Effector memory CD8-positive, alpha-beta T cell (primary cell): ENCODE measurements at regions not wholly inside any gene's neighbourhood (a gene's known extent, or its start where the extent isn't known, plus 50 kb on each side); places are given as distances from the start of the nearest gene placed in this dataset.
"Not testable (repeated sequence)": the region's sequence is repeated elsewhere in the genome, so short reads cannot be mapped to it uniquely, and the experiment has no call there.

Experiments
- ATAC-seq: fragments of 150-1000 bp; cut with Tn5 transposase; replicated peaks from 2 replicates; pipeline ENCODE4 v1.10.0; 2021; ENCODE audit warnings: mild to moderate bottlenecking, moderate library complexity
- DNase-seq, 3 experiments: peaks; one replicate each; pipeline ENCODE4 v3.0.0; 2021
- H3K27ac Mint-ChIP-seq, 2 donors: one replicate each; pipeline ENCODE4 v1.8.0; 2022; ENCODE audit warnings: mild to moderate bottlenecking in 2 of 2, mixed read lengths in 2 of 2, moderate library complexity in 2 of 2
- H3K27me3 Mint-ChIP-seq, 2 donors: one replicate each; pipeline ENCODE4 v1.8.0; 2022; ENCODE audit warnings: mixed read lengths in 2 of 2
- H3K36me3 Mint-ChIP-seq: one replicate; pipeline ENCODE4 v1.8.0; 2022; ENCODE audit warnings: mild to moderate bottlenecking, moderate library complexity, mixed read lengths; ENCODE audit not compliant: insufficient read depth
- H3K4me1 Mint-ChIP-seq, 2 donors: one replicate each; pipeline ENCODE4 v1.8.0; 2022; ENCODE audit warnings: low read depth in 2 of 2, mixed read lengths in 2 of 2
- H3K4me3 Mint-ChIP-seq, 2 donors: one replicate each; pipeline ENCODE4 v1.8.0; 2022; ENCODE audit warnings: mild to moderate bottlenecking in 2 of 2, mixed read lengths in 2 of 2, moderate library complexity in 2 of 2
- H3K9me3 Mint-ChIP-seq, 2 donors: one replicate each; pipeline ENCODE4 v1.8.0; 2022; ENCODE audit warnings: mixed read lengths in 2 of 2

DNA sequence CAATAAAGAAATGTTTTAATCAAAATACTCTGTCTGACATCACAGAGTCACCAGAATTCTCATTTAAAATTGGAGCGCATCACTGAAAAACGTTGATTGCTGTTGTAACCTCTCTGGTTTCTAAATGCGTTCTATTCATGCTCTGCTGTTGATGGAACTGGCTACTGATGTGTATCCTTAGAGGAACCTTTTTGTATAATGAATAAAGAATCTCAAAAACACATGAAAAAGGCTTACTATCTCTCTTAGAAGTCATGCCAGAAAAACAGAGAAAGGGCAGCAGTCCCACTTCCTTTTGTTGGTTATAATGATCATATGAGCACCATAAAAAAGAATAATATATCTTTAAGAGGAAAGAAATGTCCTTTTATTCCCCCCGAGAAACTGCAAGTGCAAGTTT is 615.5 kb downstream of the TLE1 start:
- no peaks in the 10 kb centered on the region for H3K4me1 Mint-ChIP-seq
- H3K9me3 Mint-ChIP-seq: peaks cover 0 to 6% of the 10 kb centered on the region in 2 donors
- no peak overlapping the region for H3K27ac Mint-ChIP-seq
- H3K4me3 Mint-ChIP-seq: no peak overlapping the region
- no peaks in the 10 kb centered on the region for H3K36me3 Mint-ChIP-seq
- H3K27me3 Mint-ChIP-seq: no peaks in the 10 kb centered on the region
- no peak for DNase-seq
- ATAC-seq: no peak

DNA sequence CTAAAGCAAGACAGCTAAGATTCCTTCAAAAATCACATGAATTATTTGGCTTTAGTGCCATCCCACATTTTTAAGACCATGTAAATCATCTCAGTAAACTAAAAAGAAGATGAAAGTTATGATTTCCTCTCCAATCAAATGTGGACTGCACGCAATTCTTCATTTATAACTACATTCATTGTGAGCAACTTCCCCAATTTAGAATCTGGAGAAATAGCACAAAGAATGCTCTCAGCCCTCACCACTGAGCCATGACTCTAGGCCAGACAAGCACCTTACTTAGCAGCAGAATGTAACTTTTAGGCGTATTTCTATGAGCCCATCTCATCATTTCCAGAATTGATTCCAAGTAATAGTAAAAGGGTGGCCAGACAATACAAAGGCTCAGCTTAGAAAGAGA is 616.6 kb downstream of the TLE1 start:
- H3K4me3 Mint-ChIP-seq: no peak overlapping the region
- DNase-seq: no peak
- ATAC-seq: no peak
- H3K27me3 Mint-ChIP-seq: no peaks in the 10 kb centered on the region
- no peaks in the 10 kb centered on the region for H3K4me1 Mint-ChIP-seq
- H3K36me3 Mint-ChIP-seq: no peaks in the 10 kb centered on the region
- H3K27ac Mint-ChIP-seq: no peak overlapping the region
- H3K9me3 Mint-ChIP-seq: peaks cover 7 to 11% of the 10 kb centered on the region in 2 donors

GRCh38 chr9:81071108-81071507 is 618.2 kb downstream of the TLE1 start:
- DNase-seq: no peak
- Mint-ChIP-seq H3K27ac (no peak overlapping the region), H3K27me3 (no peaks in the 10 kb centered on the region), H3K9me3 (peaks cover 13% of the 10 kb centered on the region in 2 donors), H3K4me3 (no peak overlapping the region), H3K4me1 (no peaks in the 10 kb centered on the region), H3K36me3 (no peaks in the 10 kb centered on the region)
- no peak for ATAC-seq

DNA sequence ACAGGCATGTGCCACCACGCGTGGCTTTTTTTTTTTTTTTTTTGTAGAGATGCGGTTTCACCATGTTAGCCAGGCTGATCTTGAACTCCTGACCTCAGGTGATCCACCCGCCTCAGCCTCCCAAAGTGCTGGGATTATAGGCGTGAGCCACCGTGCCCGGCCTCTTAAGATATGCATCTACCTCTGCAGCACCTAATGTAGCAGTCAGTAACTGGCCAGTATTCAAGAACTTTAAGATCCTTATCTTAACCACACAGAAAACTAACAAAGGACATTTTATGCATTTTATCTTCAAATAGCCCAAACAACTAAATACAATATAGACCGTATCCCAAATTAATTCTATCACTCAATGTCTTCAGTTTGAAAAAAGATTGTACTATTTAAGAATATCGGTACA is 618.7 kb downstream of the TLE1 start:
- ATAC-seq: no peak
- no peak for DNase-seq
- no peak overlapping the region for H3K4me3 Mint-ChIP-seq
- no peaks in the 10 kb centered on the region for H3K27me3 Mint-ChIP-seq
- H3K9me3 Mint-ChIP-seq: peaks cover 13 to 15% of the 10 kb centered on the region in 2 donors
- no peaks in the 10 kb centered on the region for H3K4me1 Mint-ChIP-seq
- H3K36me3 Mint-ChIP-seq: no peaks in the 10 kb centered on the region
- H3K27ac Mint-ChIP-seq: no peak overlapping the region

GRCh38 chr9:81069923-81070322 is 619.4 kb downstream of the TLE1 start:
- no peaks in the 10 kb centered on the region for H3K27me3 Mint-ChIP-seq
- no peaks in the 10 kb centered on the region for H3K4me1 Mint-ChIP-seq
- peaks cover 13 to 15% of the 10 kb centered on the region in 2 donors for H3K9me3 Mint-ChIP-seq
- no peak for DNase-seq
- H3K36me3 Mint-ChIP-seq: no peaks in the 10 kb centered on the region
- no peak overlapping the region for H3K27ac Mint-ChIP-seq
- ATAC-seq: no peak
- no peak overlapping the region for H3K4me3 Mint-ChIP-seq

DNA sequence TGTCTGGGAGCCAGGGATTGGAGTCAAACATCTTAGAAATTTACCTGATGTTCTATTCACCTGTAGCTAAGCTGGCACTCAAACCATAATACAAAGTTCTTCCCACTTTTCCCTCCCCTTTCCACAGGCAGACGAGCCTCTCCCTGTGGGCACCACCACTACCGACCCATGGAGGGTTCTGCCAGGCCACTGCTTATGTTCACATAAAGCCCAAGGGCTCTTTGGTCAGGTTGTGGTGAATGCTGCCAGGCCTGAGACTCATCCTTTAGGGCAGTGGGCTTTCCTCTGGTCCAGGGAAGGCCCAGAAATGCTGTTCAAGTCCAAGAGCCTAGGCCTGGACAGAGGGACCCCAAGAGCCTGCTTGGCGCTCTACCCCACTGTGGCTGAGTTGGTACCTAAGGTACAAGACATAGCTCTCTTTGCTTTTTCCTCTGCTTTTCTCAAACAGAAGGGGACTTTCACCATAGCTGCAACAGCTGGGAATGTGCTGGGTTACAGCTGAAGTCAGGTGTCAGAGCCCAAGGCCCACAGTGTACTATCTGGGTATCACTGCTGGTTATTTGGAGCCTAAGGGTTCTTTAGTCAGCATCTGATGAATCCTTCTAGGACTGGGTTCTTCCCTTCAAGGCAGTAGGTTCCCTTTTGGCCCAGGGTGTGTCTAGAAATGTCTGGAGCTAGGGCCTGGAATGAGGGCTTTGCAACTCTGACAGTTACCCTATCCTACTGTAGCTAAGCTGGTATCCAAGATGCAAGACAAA is 620.1 kb downstream of the TLE1 start:
- H3K27me3 Mint-ChIP-seq: no peaks in the 10 kb centered on the region
- H3K27ac Mint-ChIP-seq: no peak overlapping the region
- no peaks in the 10 kb centered on the region for H3K36me3 Mint-ChIP-seq
- H3K4me3 Mint-ChIP-seq: no peak overlapping the region
- DNase-seq: no peak
- H3K9me3 Mint-ChIP-seq: peaks cover 13% of the 10 kb centered on the region in 2 donors
- H3K4me1 Mint-ChIP-seq: no peaks in the 10 kb centered on the region
- ATAC-seq: no peak

DNA sequence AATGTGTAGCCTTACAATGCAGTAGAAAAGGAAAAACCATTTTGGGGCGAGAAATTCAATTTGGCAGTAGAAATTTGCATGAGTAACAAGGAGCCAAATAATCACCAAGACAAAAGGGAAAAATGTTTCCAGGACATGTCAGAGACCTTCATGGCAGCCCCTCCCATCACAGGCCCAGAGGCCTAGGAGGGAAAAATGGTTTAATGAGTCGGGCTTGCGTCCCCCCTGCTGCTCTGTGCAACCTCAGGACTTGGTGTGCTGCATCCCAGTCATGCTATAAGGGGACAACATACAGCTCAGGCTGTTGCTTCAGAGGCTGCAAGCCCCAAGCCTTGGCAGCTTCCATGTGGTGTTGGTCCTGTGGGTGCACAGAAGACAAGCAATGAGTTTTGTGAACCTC is 626.4 kb downstream of the TLE1 start:
- not testable (repeated sequence) for DNase-seq, H3K4me1 Mint-ChIP-seq, ATAC-seq, H3K36me3 Mint-ChIP-seq, H3K4me3 Mint-ChIP-seq, H3K27ac Mint-ChIP-seq, H3K27me3 Mint-ChIP-seq
- H3K9me3 Mint-ChIP-seq: peaks cover 19 to 23% of the 10 kb centered on the region in 2 donors

DNA sequence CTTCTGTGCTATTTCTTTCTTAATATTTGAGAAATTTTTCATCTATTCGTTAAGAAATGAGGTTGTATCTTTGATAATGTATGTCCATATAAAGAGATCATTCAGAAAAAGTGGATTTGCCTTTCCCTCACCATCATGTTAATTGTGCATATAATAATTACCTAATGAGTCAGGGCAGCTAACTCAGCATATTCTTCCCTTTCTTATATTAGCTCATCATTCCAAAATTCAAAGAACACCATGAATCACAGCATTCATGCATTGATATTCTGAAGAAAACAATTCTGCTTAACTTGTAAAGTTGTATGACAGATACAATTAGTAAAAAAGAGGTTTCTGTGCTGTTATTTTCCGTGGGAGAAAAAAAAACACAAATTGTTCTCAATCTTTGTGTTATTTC is 630.6 kb downstream of the TLE1 start:
- Mint-ChIP-seq H3K27ac (no peak overlapping the region), H3K4me1 (no peaks in the 10 kb centered on the region), H3K9me3 (peaks cover 12 to 14% of the 10 kb centered on the region in 2 donors), H3K27me3 (no peaks in the 10 kb centered on the region), H3K36me3 (no peaks in the 10 kb centered on the region), H3K4me3 (no peak overlapping the region)
- no peak for DNase-seq
- no peak for ATAC-seq

DNA sequence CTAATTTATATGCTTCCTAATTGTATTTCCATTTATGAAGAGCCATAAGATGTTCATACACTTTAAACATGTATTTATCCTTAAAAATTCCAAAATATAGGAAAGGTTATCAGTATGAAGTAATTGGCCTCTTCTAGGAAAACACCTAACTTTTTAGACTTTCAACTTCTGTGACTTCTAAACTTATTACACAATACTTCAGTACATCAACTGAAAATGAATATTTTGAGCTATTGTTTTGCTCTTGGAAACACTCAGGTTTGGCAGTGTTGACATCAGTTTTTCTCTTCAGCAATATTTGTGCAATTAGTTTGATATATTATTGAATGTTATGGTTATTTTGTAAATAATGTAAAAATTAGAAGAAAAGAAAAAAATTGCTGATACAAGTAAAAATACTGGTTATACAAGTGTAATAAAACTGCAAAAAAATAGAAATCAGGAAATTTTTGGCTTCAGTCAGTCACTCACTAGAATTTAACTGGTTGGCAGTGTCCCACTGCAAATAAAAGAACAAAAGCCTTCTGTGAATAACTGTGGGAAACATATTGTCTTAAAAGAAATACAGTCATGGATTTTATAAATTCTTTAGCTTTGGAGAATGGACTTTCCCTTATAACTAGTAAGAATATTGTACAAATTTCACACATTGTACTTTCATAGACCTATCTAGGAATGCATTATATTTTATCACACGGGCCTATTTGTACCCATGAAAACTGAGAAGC is 635.9 kb downstream of the TLE1 start:
- DNase-seq (no peak), ATAC-seq (no peak)
- H3K36me3 Mint-ChIP-seq: no peaks in the 10 kb centered on the region
- H3K4me1 Mint-ChIP-seq: no peaks in the 10 kb centered on the region
- H3K27ac Mint-ChIP-seq: no peak overlapping the region
- H3K9me3 Mint-ChIP-seq: peaks cover 0 to 3% of the 10 kb centered on the region in 2 donors
- H3K4me3 Mint-ChIP-seq: no peak overlapping the region
- no peaks in the 10 kb centered on the region for H3K27me3 Mint-ChIP-seq

DNA sequence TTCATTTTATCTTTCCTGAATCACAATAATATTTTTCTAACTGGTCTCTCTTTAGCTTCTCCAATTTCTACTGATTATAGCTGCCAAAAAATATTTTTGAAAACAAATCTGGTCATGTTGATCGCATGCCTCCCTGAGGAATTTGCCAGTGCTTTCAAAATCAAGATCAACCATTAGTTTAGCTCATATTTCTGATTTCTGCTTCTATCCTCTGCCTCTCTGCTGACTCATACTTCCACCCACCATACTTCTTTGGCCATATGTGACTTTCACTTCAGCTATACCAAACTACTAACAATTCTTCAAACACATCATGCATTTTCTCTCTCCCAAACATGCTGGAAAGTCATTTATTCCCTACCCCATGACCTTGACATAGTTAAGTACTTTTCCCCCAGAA is 636.5 kb downstream of the TLE1 start:
- H3K4me3 Mint-ChIP-seq: no peak overlapping the region
- no peaks in the 10 kb centered on the region for H3K4me1 Mint-ChIP-seq
- no peak for ATAC-seq
- no peak overlapping the region for H3K27ac Mint-ChIP-seq
- DNase-seq: no peak
- H3K36me3 Mint-ChIP-seq: no peaks in the 10 kb centered on the region
- H3K9me3 Mint-ChIP-seq: peaks cover 0 to 4% of the 10 kb centered on the region in 2 donors
- H3K27me3 Mint-ChIP-seq: no peaks in the 10 kb centered on the region

DNA sequence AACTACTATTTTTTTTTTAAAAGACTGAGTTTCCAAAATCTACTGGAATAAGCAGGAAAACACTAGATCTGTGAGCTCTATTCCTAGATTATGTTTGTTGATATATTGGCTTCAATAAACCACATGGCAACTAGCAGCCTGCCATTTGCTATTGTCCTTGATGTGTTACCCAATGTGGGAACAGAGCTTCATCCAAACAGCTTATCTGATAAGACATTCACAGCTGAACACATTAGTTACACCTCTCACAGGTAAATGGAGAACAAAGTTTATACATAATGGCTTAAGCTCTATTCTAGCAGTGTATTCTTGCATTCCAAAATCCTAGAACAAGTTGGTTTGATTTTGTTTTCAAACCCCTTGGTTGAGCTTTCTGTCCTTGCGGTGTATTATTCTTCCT is 642.1 kb downstream of the TLE1 start:
- no peak overlapping the region for H3K27ac Mint-ChIP-seq
- H3K27me3 Mint-ChIP-seq: no peaks in the 10 kb centered on the region
- H3K4me1 Mint-ChIP-seq: no peaks in the 10 kb centered on the region
- H3K36me3 Mint-ChIP-seq: no peaks in the 10 kb centered on the region
- peaks cover 0 to 6% of the 10 kb centered on the region in 2 donors for H3K9me3 Mint-ChIP-seq
- no peak for ATAC-seq
- DNase-seq: no peak
- H3K4me3 Mint-ChIP-seq: no peak overlapping the region

GRCh38 chr9:81045658-81046057 is 643.7 kb downstream of the TLE1 start:
- no peaks in the 10 kb centered on the region for H3K4me1 Mint-ChIP-seq
- ATAC-seq: no peak
- no peak for DNase-seq
- peaks cover 0 to 6% of the 10 kb centered on the region in 2 donors for H3K9me3 Mint-ChIP-seq
- H3K36me3 Mint-ChIP-seq: no peaks in the 10 kb centered on the region
- H3K4me3 Mint-ChIP-seq: no peak overlapping the region
- no peaks in the 10 kb centered on the region for H3K27me3 Mint-ChIP-seq
- H3K27ac Mint-ChIP-seq: no peak overlapping the region

DNA sequence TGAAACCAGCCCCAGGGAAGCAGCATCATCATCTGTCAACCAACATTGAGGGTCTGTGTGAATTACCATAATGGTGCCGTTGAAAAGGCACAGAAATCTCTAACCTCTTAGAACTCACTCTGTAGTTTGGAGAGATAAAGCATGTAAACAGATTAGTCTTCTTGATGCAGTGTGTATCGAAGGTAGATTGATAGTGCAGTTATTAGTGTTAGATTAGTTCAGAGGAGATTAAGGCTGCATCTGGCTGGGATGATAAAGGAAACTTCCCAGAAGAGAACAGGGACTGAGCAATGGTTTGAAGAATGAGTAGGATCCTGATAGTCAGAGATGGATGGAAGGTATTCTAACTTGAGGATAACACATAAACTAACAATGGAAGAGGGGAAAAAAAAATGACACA is 651.5 kb downstream of the TLE1 start:
- DNase-seq (no peak), ATAC-seq (no peak)
- Mint-ChIP-seq H3K36me3 (no peaks in the 10 kb centered on the region), H3K4me1 (no peaks in the 10 kb centered on the region), H3K27ac (no peak overlapping the region), H3K27me3 (no peaks in the 10 kb centered on the region), H3K9me3 (peaks cover 7 to 15% of the 10 kb centered on the region in 2 donors), H3K4me3 (no peak overlapping the region)

DNA sequence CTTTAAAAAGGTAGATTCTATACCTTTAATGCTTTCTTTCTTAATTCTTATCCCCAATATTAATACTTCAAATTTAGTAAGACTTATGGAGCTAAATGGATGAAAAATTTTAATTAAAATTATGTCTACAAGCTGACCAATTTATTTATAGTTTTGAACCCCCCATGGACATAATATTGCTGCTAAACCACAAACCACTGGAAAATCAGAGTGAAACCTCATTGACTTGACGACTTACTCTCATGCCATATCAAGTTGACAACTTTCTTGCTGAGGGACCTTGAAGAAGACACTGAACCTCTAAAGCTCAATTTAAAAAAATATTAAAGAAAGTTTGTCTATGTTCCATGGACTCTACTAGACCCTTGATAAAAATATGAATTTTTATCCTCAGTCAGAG is 653.7 kb downstream of the TLE1 start:
- no peak overlapping the region for H3K27ac Mint-ChIP-seq
- H3K36me3 Mint-ChIP-seq: no peaks in the 10 kb centered on the region
- H3K4me1 Mint-ChIP-seq: no peaks in the 10 kb centered on the region
- H3K27me3 Mint-ChIP-seq: no peaks in the 10 kb centered on the region
- no peak overlapping the region for H3K4me3 Mint-ChIP-seq
- H3K9me3 Mint-ChIP-seq: peaks cover 7 to 15% of the 10 kb centered on the region in 2 donors
- ATAC-seq (no peak), DNase-seq (no peak)
